CD14-positive monocyte (primary cell): ENCODE measurements at regions not wholly inside any gene's neighbourhood (a gene's known extent, or its start where the extent isn't known, plus 50 kb on each side); places are given as distances from the start of the nearest gene placed in this dataset.

Source experiments
- DNase-seq, 3 donors: peaks; one replicate each; pipeline ENCODE4 v3.0.0-alpha.2; 2011 to 2022
- H2AFZ ChIP-seq: 2 replicates; pipeline ENCODE4 v1.6.0; 2012; ENCODE audit warnings: mild to moderate bottlenecking, low read depth, low read length, inconsistent platforms; ENCODE audit not compliant: insufficient read depth, poor library complexity, severe bottlenecking
- H3K27ac ChIP-seq, 2 donors: 1 replicate in 1 of 2; 2 replicates in 1 of 2; pipeline ENCODE4 v1.5.1; 2012 to 2013; ENCODE audit warnings: low read length in 2 of 2, control low read depth in 1 of 2, inconsistent platforms in 1 of 2, low read depth in 1 of 2, mild to moderate bottlenecking in 1 of 2
- H3K27me3 ChIP-seq, 2 donors: one replicate each; pipeline versions ENCODE4 v1.6.0 to v1.6.1; 2011 to 2013; ENCODE audit warnings: low read length in 2 of 2; ENCODE audit not compliant: control insufficient read depth in 2 of 2, insufficient read depth in 2 of 2
- H3K36me3 ChIP-seq, 2 donors: replicated peaks in 1 of 2; 1 replicate in 1 of 2; 2 replicates in 1 of 2; pipeline versions ENCODE4 v1.5.1 to v1.6.1; 2012 to 2013; ENCODE audit warnings: low read length in 2 of 2, control low read depth in 1 of 2, inconsistent platforms in 1 of 2, mild to moderate bottlenecking in 1 of 2; ENCODE audit not compliant: insufficient read depth in 2 of 2, control insufficient read depth in 1 of 2
- H3K4me1 ChIP-seq, 2 donors: 1 replicate in 1 of 2; 2 replicates in 1 of 2; pipeline versions ENCODE4 v1.5.1 to v1.6.1; 2012 to 2013; ENCODE audit warnings: low read length in 2 of 2, control low read depth in 1 of 2, inconsistent platforms in 1 of 2, mild to moderate bottlenecking in 1 of 2, moderate library complexity in 1 of 2; ENCODE audit not compliant: insufficient read depth in 2 of 2, control insufficient read depth in 1 of 2
- H3K4me2 ChIP-seq: replicated peaks from 2 replicates; pipeline ENCODE3; 2012; ENCODE audit warnings: low read length, moderate library complexity, mild to moderate bottlenecking; ENCODE audit not compliant: poor library complexity, severe bottlenecking; ENCODE audit errors: extremely low read depth
- H3K4me3 ChIP-seq, 3 experiments: fragments of 200-600 bp in 1 of 3; sonication (generic) in 1 of 3; replicated peaks in 1 of 3; 1 replicate in 2 of 3; 2 replicates in 1 of 3; pipeline ENCODE4 v1.5.1; 2011 to 2013; ENCODE audit warnings: low read length in 3 of 3, mild to moderate bottlenecking in 3 of 3, control low read depth in 2 of 3, low read depth in 2 of 3, inconsistent platforms in 1 of 3, moderate library complexity in 1 of 3
- H3K79me2 ChIP-seq: 2 replicates; pipeline ENCODE4 v1.6.0; 2012; ENCODE audit warnings: mild to moderate bottlenecking, control low read depth, inconsistent platforms, low read length, moderate library complexity; ENCODE audit not compliant: insufficient read depth
- H3K9ac ChIP-seq: 2 replicates; pipeline ENCODE4 v1.6.0; 2017; ENCODE audit warnings: low read length, mild to moderate bottlenecking; ENCODE audit not compliant: insufficient read depth, poor library complexity, severe bottlenecking
- H3K9me3 ChIP-seq, 2 donors: replicated peaks in 1 of 2; 1 replicate in 1 of 2; 2 replicates in 1 of 2; pipeline versions ENCODE4 v1.5.1 to v1.6.1; 2012 to 2013; ENCODE audit warnings: low read length in 2 of 2, control low read depth in 1 of 2; ENCODE audit not compliant: control insufficient read depth in 1 of 2, insufficient read depth in 1 of 2
- H4K20me1 ChIP-seq: 2 replicates; pipeline ENCODE4 v1.6.0; 2012; ENCODE audit warnings: mild to moderate bottlenecking, low read length, control low read depth, moderate library complexity; ENCODE audit not compliant: insufficient read depth
- H3K27ac Mint-ChIP-seq, 7 donors: one replicate each; pipeline ENCODE4 v1.8.0; 2020; ENCODE audit warnings: mild to moderate bottlenecking in 7 of 7, mixed read lengths in 7 of 7, moderate library complexity in 6 of 7, inconsistent platforms in 2 of 7
- H3K27me3 Mint-ChIP-seq, 3 donors: one replicate each; pipeline ENCODE4 v1.8.0; 2021 to 2022; ENCODE audit warnings: low read depth in 3 of 3, mild to moderate bottlenecking in 3 of 3, mixed read lengths in 3 of 3, moderate library complexity in 3 of 3, inconsistent platforms in 1 of 3
- H3K36me3 Mint-ChIP-seq, 2 donors: one replicate each; pipeline ENCODE4 v1.8.0; 2020; ENCODE audit warnings: mixed read lengths in 2 of 2, inconsistent platforms in 1 of 2, mild to moderate bottlenecking in 1 of 2
- H3K4me1 Mint-ChIP-seq: one replicate; pipeline ENCODE4 v1.8.0; 2020; ENCODE audit warnings: mild to moderate bottlenecking, mixed read lengths
- H3K4me3 Mint-ChIP-seq, 2 donors: one replicate each; pipeline ENCODE4 v1.8.0; 2020; ENCODE audit warnings: mild to moderate bottlenecking in 2 of 2, mixed read lengths in 2 of 2, moderate library complexity in 1 of 2
- H3K9me3 Mint-ChIP-seq, 7 donors: one replicate each; pipeline ENCODE4 v1.8.0; 2020 to 2022; ENCODE audit warnings: mixed read lengths in 7 of 7, mild to moderate bottlenecking in 6 of 7, moderate library complexity in 6 of 7, inconsistent platforms in 2 of 7
- WGBS: methylation state at CpG from one replicate; pipeline ENCODE4 v1.1.5; 2013; ENCODE audit warnings: missing lambda C conversion rate; ENCODE audit not compliant: insufficient coverage; 5-methylcytosine and 5-hydroxymethylcytosine counted together
- intact Hi-C, 2 donors: fragments of 100-400 bp; cut with micrococcal nuclease; formaldehyde crosslinking; loops; one replicate each; pipeline versions ENCODE4 v1.15.0 to v1.15.1; 2023
- TF ChIP-seq, protein P1 (sequence below): fragments of 200-600 bp; IDR thresholded peaks from one replicate; pipeline ENCODE4 v1.8.0; 2022; ENCODE audit warnings: antibody characterized with exemption, mild to moderate bottlenecking

DNA sequence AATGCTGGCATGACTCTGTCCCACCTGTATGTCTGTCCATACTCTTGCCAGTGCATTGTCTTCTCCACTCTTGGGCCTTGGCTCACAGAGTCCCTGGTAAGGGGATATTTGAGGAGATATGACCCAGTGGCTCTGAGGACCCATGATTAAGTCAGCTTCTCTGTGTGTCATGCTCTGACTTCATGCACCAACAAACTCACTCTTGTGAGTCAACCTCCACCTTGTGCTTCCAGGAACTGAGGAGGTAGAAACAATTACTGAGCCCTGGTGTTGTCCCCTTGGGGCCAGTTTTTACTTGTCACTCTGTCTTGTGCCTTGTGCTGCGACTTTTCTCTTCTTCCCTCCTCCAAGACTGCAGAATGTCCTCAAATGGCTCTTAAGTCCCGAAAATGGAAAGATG, 127.1 kb downstream of the ABHD5 start:
- 83% methylated on average over 1 of the region's 2 CpGs for WGBS
- Histone ChIP-seq H3K27me3 (no peaks in the 10 kb centered on the region), H3K9ac (no peak overlapping the region), H3K4me3 (no peak overlapping the region), H3K27ac (no peak overlapping the region), H3K4me2 (no peak overlapping the region), H3K4me1 (no peaks in the 10 kb centered on the region), H2AFZ (no peak overlapping the region), H3K36me3 (no peaks in the 10 kb centered on the region), H4K20me1 (no peaks in the 10 kb centered on the region), H3K79me2 (no peaks in the 10 kb centered on the region), H3K9me3 (no peaks in the 10 kb centered on the region)
- no peaks in the 10 kb centered on the region for H3K4me1 Mint-ChIP-seq
- TF ChIP-seq, protein P1, sequence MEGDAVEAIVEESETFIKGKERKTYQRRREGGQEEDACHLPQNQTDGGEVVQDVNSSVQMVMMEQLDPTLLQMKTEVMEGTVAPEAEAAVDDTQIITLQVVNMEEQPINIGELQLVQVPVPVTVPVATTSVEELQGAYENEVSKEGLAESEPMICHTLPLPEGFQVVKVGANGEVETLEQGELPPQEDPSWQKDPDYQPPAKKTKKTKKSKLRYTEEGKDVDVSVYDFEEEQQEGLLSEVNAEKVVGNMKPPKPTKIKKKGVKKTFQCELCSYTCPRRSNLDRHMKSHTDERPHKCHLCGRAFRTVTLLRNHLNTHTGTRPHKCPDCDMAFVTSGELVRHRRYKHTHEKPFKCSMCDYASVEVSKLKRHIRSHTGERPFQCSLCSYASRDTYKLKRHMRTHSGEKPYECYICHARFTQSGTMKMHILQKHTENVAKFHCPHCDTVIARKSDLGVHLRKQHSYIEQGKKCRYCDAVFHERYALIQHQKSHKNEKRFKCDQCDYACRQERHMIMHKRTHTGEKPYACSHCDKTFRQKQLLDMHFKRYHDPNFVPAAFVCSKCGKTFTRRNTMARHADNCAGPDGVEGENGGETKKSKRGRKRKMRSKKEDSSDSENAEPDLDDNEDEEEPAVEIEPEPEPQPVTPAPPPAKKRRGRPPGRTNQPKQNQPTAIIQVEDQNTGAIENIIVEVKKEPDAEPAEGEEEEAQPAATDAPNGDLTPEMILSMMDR: no peak
- H3K27ac Mint-ChIP-seq: no peak overlapping the region
- intact Hi-C loops: no loop called here
- no peak overlapping the region for H3K4me3 Mint-ChIP-seq
- peaks cover 0 to 2% (median 0%) of the 10 kb centered on the region in 3 donors for H3K27me3 Mint-ChIP-seq
- DNase-seq: no peak
- peaks cover 0 to 3% (median 0%) of the 10 kb centered on the region in 7 donors for H3K9me3 Mint-ChIP-seq
- H3K36me3 Mint-ChIP-seq: no peaks in the 10 kb centered on the region

DNA sequence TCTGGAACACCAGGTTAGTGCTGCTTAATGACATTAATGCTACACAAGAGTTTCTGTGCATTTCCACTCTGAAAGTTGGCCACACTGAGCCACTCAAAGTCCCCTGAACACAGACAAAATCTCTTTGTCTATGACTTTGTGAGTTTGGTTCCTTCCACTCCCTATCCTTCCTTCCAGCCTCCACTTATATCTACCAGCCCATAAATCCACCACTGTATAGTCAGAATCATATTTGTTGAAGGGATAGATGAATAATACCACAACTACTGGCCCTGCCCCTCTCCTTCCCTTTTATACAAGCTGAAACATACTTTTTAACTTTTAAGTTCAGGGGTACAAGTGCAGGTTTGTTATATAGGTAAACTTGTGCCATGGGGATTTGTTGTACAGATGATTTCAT, 127.5 kb downstream of the ABHD5 start:
- no peak overlapping the region for H3K4me3 ChIP-seq
- no peaks in the 10 kb centered on the region for H3K9me3 ChIP-seq
- no peaks in the 10 kb centered on the region for H3K4me1 Mint-ChIP-seq
- H3K36me3 ChIP-seq: no peaks in the 10 kb centered on the region
- no peak overlapping the region for H3K9ac ChIP-seq
- no peaks in the 10 kb centered on the region for H3K9me3 Mint-ChIP-seq
- DNase-seq: no peak
- H3K27ac ChIP-seq: no peak overlapping the region
- H3K4me3 Mint-ChIP-seq: no peak overlapping the region
- H3K4me2 ChIP-seq: no peak overlapping the region
- no peak overlapping the region for H2AFZ ChIP-seq
- TF ChIP-seq, protein P1: no peak
- H3K27me3 ChIP-seq: no peaks in the 10 kb centered on the region
- no peak overlapping the region for H3K27ac Mint-ChIP-seq
- intact Hi-C loops: no loop called here
- H3K4me1 ChIP-seq: no peaks in the 10 kb centered on the region
- peaks cover 0 to 2% (median 0%) of the 10 kb centered on the region in 3 donors for H3K27me3 Mint-ChIP-seq
- no peaks in the 10 kb centered on the region for H3K36me3 Mint-ChIP-seq
- H4K20me1 ChIP-seq: no peaks in the 10 kb centered on the region
- H3K79me2 ChIP-seq: no peaks in the 10 kb centered on the region
